Fibroblast of lung (primary cell): ENCODE measurements at regions not wholly inside any gene's neighbourhood (a gene's known extent, or its start where the extent isn't known, plus 50 kb on each side); places are given as distances from the start of the nearest gene placed in this dataset.
A peak's percentile ranks its signal among the peaks of the same experiment; 100 is the strongest.

Experiments
- DNase-seq, 2 donors: peaks; one replicate each; pipeline versions ENCODE4 v3.0.0 to v3.0.0-alpha.2; 2010; ENCODE audit warnings: low read depth in 2 of 2
- H2AFZ ChIP-seq: 2 replicates; pipeline ENCODE4 v1.5.1; 2012; ENCODE audit warnings: low read length, control low read depth, inconsistent platforms
- H3K27ac ChIP-seq: 2 replicates; pipeline ENCODE4 v1.5.1; 2011; ENCODE audit warnings: low read length, control low read depth; ENCODE audit not compliant: insufficient read depth
- H3K27me3 ChIP-seq: 2 replicates; pipeline ENCODE4 v1.5.1; 2011; ENCODE audit warnings: mild to moderate bottlenecking, low read length; ENCODE audit not compliant: control insufficient read depth, insufficient read depth
- H3K36me3 ChIP-seq: 2 replicates; pipeline ENCODE4 v1.5.1; 2011; ENCODE audit warnings: low read length; ENCODE audit not compliant: control insufficient read depth, insufficient read depth
- H3K4me1 ChIP-seq: 2 replicates; pipeline ENCODE4 v1.5.1; 2011; ENCODE audit warnings: low read length; ENCODE audit not compliant: control insufficient read depth, insufficient read depth; ENCODE audit errors: extremely low read depth
- H3K4me2 ChIP-seq: 2 replicates; pipeline ENCODE4 v1.5.1; 2011; ENCODE audit warnings: low read length, control low read depth; ENCODE audit not compliant: insufficient read depth; ENCODE audit errors: extremely low read depth
- H3K4me3 ChIP-seq, 4 experiments: fragments of 200-600 bp in 1 of 4; sonication (generic) in 1 of 4; replicated peaks in 1 of 4; 2 replicates each; pipeline ENCODE4 v1.5.1; 2011 to 2016; ENCODE audit warnings: low read length in 4 of 4, low read depth in 3 of 4, mild to moderate bottlenecking in 3 of 4, control low read depth in 2 of 4, inconsistent platforms in 1 of 4, mixed read lengths in 1 of 4; ENCODE audit not compliant: insufficient read depth in 1 of 4; ENCODE audit errors: control extremely low read depth in 1 of 4
- H3K79me2 ChIP-seq: 2 replicates; pipeline ENCODE4 v1.5.1; 2012; ENCODE audit warnings: mild to moderate bottlenecking, low read length, inconsistent platforms; ENCODE audit not compliant: control insufficient read depth, insufficient read depth
- H3K9ac ChIP-seq: 2 replicates; pipeline ENCODE4 v1.5.1; 2011; ENCODE audit warnings: mild to moderate bottlenecking, low read length, control low read depth; ENCODE audit not compliant: insufficient read depth
- H3K9me3 ChIP-seq: 2 replicates; pipeline ENCODE4 v1.5.1; 2012; ENCODE audit warnings: low read depth, low read length; ENCODE audit not compliant: control insufficient read depth, insufficient read depth
- H4K20me1 ChIP-seq: 2 replicates; pipeline ENCODE4 v1.5.1; 2011; ENCODE audit warnings: low read length; ENCODE audit not compliant: control insufficient read depth, insufficient read depth; ENCODE audit errors: extremely low read depth
- EZH2 ChIP-seq: IDR thresholded peaks from 2 replicates; pipeline ENCODE4 v1.5.1; 2012; ENCODE audit warnings: low read length, control low read depth, mild to moderate bottlenecking; ENCODE audit errors: missing control alignments
- TF ChIP-seq, protein P1 (sequence below), 2 donors: IDR thresholded peaks in 1 of 2; conservative IDR thresholded peaks in 1 of 2; 1 replicate in 1 of 2; 2 replicates in 1 of 2; pipeline ENCODE4 v1.5.1; 2011 to 2012; ENCODE audit warnings: low read length in 2 of 2, control low read depth in 1 of 2, inconsistent platforms in 1 of 2, low read depth in 1 of 2, mild to moderate bottlenecking in 1 of 2

GRCh38 chr15:47587940-47588802, 129.1 kb upstream of the SEMA6D start:
- Histone ChIP-seq H3K79me2 (no peaks in the 10 kb centered on the region), H3K36me3 (no peaks in the 10 kb centered on the region), H3K27me3 (no peaks in the 10 kb centered on the region), H3K27ac (no peak overlapping the region), H3K9me3 (no peaks in the 10 kb centered on the region), H3K9ac (no peak overlapping the region), H3K4me2 (no peak overlapping the region), H3K4me1 (no peaks in the 10 kb centered on the region), H3K4me3 (no peak overlapping the region), H2AFZ (no peak overlapping the region), H4K20me1 (no peaks in the 10 kb centered on the region)
- DNase-seq: peak in 1 of 2 donors; percentile 17
- TF ChIP-seq, protein P1, sequence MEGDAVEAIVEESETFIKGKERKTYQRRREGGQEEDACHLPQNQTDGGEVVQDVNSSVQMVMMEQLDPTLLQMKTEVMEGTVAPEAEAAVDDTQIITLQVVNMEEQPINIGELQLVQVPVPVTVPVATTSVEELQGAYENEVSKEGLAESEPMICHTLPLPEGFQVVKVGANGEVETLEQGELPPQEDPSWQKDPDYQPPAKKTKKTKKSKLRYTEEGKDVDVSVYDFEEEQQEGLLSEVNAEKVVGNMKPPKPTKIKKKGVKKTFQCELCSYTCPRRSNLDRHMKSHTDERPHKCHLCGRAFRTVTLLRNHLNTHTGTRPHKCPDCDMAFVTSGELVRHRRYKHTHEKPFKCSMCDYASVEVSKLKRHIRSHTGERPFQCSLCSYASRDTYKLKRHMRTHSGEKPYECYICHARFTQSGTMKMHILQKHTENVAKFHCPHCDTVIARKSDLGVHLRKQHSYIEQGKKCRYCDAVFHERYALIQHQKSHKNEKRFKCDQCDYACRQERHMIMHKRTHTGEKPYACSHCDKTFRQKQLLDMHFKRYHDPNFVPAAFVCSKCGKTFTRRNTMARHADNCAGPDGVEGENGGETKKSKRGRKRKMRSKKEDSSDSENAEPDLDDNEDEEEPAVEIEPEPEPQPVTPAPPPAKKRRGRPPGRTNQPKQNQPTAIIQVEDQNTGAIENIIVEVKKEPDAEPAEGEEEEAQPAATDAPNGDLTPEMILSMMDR (conservative IDR thresholded peaks at IDR 0.05 in 1 of 2, IDR thresholded peaks at IDR 0.05 in 1 of 2; ENCODE audit: low read depth in 1 of 2, low read length in 2 of 2): no peak
- TF ChIP-seq EZH2: no peak

- Histone ChIP-seq H3K79me2 (no peaks in the 10 kb centered on the region), H3K27me3 (no peaks in the 10 kb centered on the region), H4K20me1 (no peaks in the 10 kb centered on the region), H2AFZ (no peak overlapping the region), H3K4me2 (no peak overlapping the region), H3K4me3 (no peak overlapping the region), H3K4me1 (no peaks in the 10 kb centered on the region), H3K36me3 (no peaks in the 10 kb centered on the region), H3K9me3 (no peaks in the 10 kb centered on the region), H3K27ac (no peak overlapping the region), H3K9ac (no peak overlapping the region)
- no peak for DNase-seq
- no peak for TF ChIP-seq EZH2
Measured at GRCh38 chr15:47588958-47589357, 128.3 kb upstream of the SEMA6D start.

GRCh38 chr15:47598996-47599395, 118.3 kb upstream of the SEMA6D start:
- no peak overlapping the region for H3K4me2 ChIP-seq
- H3K4me3 ChIP-seq: no peak overlapping the region
- no peaks in the 10 kb centered on the region for H3K27me3 ChIP-seq
- no peak overlapping the region for H3K27ac ChIP-seq
- DNase-seq: no peak
- no peaks in the 10 kb centered on the region for H4K20me1 ChIP-seq
- no peak overlapping the region for H3K9ac ChIP-seq
- no peaks in the 10 kb centered on the region for H3K79me2 ChIP-seq
- no peak overlapping the region for H2AFZ ChIP-seq
- H3K4me1 ChIP-seq: no peaks in the 10 kb centered on the region
- TF ChIP-seq, protein P1 (conservative IDR thresholded peaks at IDR 0.05 in 1 of 2, IDR thresholded peaks at IDR 0.05 in 1 of 2; ENCODE audit: low read depth in 1 of 2, low read length in 2 of 2): no peak
- no peak for TF ChIP-seq EZH2
- H3K36me3 ChIP-seq: no peaks in the 10 kb centered on the region
- no peaks in the 10 kb centered on the region for H3K9me3 ChIP-seq
